Ishikawa (cell line): ENCODE measurements at regions not wholly inside any gene's neighbourhood (a gene's known extent, or its start where the extent isn't known, plus 50 kb on each side); places are given as distances from the start of the nearest gene placed in this dataset.

Source experiments
- CEBPB ChIP-seq: IDR thresholded peaks from 2 replicates; pipeline ENCODE4 v1.6.1; 2012
- CREB1 ChIP-seq: IDR thresholded peaks from 2 replicates; pipeline ENCODE4 v1.6.1; 2012; ENCODE audit warnings: low read depth
- EGR1 ChIP-seq: IDR thresholded peaks from 2 replicates; pipeline ENCODE4 v1.6.1; 2012
- EP300 ChIP-seq: IDR thresholded peaks from 2 replicates; pipeline ENCODE4 v1.6.1; 2012; ENCODE audit warnings: borderline replicate concordance
- FOXM1 ChIP-seq: IDR thresholded peaks from 2 replicates; pipeline ENCODE4 v1.6.1; 2012; ENCODE audit warnings: low read depth, borderline replicate concordance
- NFIC ChIP-seq: IDR thresholded peaks from 2 replicates; pipeline ENCODE4 v1.6.1; 2012
- RAD21 ChIP-seq: IDR thresholded peaks from 2 replicates; pipeline ENCODE4 v1.6.1; 2012; ENCODE audit warnings: low read depth
- TAF1 ChIP-seq: IDR thresholded peaks from 2 replicates; pipeline ENCODE4 v1.6.1; 2012; ENCODE audit warnings: low read depth, mild to moderate bottlenecking
- TCF12 ChIP-seq: IDR thresholded peaks from 2 replicates; pipeline ENCODE4 v1.6.1; 2012; ENCODE audit warnings: low read depth
- TEAD4 ChIP-seq: IDR thresholded peaks from 2 replicates; pipeline ENCODE4 v1.6.1; 2012
- YY1 ChIP-seq: IDR thresholded peaks from 2 replicates; pipeline ENCODE4 v1.6.1; 2012; ENCODE audit warnings: low read depth
- ZBTB7A ChIP-seq: IDR thresholded peaks from 2 replicates; pipeline ENCODE4 v1.6.1; 2012; ENCODE audit warnings: low read depth
- TF ChIP-seq, protein P1 (sequence below): IDR thresholded peaks from 2 replicates; pipeline ENCODE4 v1.6.1; 2012
- TF ChIP-seq, protein P2 (sequence below): IDR thresholded peaks from 2 replicates; pipeline ENCODE4 v1.6.1; 2012
- TF ChIP-seq, protein P3 (sequence below): IDR thresholded peaks from 2 replicates; pipeline ENCODE4 v1.6.1; 2012; ENCODE audit warnings: low read depth, mild to moderate bottlenecking

DNA sequence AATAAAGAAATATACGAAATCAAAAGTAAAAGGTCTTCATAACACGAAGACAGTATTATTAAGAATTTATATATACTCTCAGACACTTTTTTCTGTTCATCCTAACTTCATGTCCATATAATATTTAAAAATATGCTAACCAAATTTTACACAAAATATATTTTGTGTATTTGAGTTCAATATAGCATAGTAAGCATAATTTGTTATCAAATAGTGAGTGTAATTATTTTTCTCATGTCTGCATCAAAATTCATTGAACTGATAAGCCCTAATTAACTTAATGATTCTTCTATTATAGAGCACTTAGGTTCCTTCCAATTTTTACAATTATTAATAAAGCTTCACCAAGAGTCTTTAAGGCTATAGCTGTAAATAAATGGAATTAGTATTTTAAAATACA, 99.7 kb upstream of the SYT1 start:
- no peak for TF ChIP-seq YY1
- TF ChIP-seq, protein P1, sequence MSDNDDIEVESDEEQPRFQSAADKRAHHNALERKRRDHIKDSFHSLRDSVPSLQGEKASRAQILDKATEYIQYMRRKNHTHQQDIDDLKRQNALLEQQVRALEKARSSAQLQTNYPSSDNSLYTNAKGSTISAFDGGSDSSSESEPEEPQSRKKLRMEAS, result no peak
- TF ChIP-seq CREB1, result no peak
- TF ChIP-seq CEBPB, result no peak
- TF ChIP-seq, protein P2, sequence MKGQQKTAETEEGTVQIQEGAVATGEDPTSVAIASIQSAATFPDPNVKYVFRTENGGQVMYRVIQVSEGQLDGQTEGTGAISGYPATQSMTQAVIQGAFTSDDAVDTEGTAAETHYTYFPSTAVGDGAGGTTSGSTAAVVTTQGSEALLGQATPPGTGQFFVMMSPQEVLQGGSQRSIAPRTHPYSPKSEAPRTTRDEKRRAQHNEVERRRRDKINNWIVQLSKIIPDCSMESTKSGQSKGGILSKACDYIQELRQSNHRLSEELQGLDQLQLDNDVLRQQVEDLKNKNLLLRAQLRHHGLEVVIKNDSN, result no peak
- no peak for TF ChIP-seq TEAD4
- TF ChIP-seq NFIC, result no peak
- no peak for TF ChIP-seq ZBTB7A
- no peak for TF ChIP-seq TAF1
- no peak for TF ChIP-seq EP300
- no peak for TF ChIP-seq EGR1
- no peak for TF ChIP-seq TCF12
- TF ChIP-seq RAD21, result no peak
- TF ChIP-seq, protein P3, sequence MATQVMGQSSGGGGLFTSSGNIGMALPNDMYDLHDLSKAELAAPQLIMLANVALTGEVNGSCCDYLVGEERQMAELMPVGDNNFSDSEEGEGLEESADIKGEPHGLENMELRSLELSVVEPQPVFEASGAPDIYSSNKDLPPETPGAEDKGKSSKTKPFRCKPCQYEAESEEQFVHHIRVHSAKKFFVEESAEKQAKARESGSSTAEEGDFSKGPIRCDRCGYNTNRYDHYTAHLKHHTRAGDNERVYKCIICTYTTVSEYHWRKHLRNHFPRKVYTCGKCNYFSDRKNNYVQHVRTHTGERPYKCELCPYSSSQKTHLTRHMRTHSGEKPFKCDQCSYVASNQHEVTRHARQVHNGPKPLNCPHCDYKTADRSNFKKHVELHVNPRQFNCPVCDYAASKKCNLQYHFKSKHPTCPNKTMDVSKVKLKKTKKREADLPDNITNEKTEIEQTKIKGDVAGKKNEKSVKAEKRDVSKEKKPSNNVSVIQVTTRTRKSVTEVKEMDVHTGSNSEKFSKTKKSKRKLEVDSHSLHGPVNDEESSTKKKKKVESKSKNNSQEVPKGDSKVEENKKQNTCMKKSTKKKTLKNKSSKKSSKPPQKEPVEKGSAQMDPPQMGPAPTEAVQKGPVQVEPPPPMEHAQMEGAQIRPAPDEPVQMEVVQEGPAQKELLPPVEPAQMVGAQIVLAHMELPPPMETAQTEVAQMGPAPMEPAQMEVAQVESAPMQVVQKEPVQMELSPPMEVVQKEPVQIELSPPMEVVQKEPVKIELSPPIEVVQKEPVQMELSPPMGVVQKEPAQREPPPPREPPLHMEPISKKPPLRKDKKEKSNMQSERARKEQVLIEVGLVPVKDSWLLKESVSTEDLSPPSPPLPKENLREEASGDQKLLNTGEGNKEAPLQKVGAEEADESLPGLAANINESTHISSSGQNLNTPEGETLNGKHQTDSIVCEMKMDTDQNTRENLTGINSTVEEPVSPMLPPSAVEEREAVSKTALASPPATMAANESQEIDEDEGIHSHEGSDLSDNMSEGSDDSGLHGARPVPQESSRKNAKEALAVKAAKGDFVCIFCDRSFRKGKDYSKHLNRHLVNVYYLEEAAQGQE, result no peak
- TF ChIP-seq FOXM1, result no peak

DNA sequence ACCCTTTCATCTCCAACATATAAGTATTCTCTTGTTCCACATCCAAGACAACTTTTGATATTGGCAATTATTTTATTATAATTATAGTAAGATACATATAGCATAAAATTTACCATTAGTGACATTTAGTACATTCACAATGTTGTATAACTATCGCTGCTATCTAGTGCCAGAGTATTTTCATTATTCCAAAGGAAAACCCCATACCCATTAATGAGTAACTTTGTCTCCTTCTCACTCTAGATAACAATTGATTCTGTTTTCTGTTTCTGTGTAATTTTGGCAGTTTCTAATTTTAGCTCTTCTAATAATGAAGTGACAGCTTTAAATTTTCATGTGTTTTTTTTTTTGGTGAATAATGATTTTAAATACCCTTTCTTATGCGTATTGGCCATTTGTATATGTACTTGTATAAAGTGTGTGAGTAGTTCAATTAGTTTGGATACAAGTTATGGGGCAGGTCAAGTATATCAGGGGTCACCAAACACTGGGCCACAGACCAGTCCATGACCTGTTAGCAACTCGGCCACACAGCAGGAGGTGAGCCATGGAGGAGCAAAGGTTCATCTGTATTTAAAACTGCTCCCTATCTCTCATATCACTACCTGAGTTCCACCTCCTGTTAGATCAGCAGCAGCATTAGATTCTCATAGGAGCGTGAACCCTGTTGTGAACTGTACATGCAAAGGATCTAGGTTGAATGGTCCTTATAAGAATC, 97.2 kb upstream of the SYT1 start:
- no peak for TF ChIP-seq TEAD4
- TF ChIP-seq ZBTB7A, result no peak
- TF ChIP-seq TCF12, result no peak
- TF ChIP-seq YY1, result no peak
- TF ChIP-seq EP300, result no peak
- TF ChIP-seq, protein P3, result no peak
- no peak for TF ChIP-seq TAF1
- TF ChIP-seq EGR1, result no peak
- TF ChIP-seq, protein P1, result no peak
- TF ChIP-seq FOXM1, result no peak
- TF ChIP-seq RAD21, result no peak
- no peak for TF ChIP-seq NFIC
- TF ChIP-seq CEBPB, result no peak
- TF ChIP-seq, protein P2, result no peak
- TF ChIP-seq CREB1, result no peak

DNA sequence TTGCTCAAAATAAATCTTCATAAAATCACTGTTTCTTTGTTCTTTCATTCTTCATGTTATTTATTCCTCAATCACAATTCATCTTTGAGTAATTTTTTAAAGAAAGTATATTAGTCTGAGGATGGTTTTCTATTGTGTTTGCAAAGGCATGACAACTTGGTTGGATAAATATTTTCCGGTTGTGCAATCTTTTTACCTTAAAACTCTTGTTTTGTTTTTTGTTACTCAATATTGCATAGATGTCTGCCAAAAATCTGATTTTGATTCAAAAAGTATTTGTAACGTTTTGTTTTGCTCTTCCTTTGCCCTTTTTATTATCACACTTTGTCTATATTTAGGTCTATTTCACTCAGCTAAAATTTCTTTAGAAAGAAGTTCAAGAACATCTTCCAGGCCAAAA, 86.2 kb upstream of the SYT1 start:
- no peak for TF ChIP-seq CEBPB

DNA sequence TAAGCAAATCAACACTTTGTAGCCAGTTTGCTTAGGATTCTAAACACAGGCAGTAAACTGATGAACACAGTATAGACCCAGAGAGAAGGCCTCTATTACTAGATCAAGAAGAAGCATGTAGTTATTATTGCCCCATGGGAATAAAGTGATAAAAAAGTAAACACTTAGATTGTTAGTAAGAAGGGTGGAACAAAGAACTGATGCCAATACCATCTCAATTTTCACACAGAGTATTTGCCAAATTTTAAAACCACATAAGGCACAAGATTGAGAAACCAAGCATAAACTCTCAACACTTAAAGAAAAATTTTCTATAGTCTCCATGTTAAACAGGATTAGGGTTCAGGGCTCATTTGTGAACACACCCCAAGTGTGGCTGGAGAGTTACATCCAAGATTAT, 77.0 kb upstream of the SYT1 start:
- TF ChIP-seq, protein P1, result no peak
- TF ChIP-seq TCF12, result no peak
- no peak for TF ChIP-seq NFIC
- no peak for TF ChIP-seq TEAD4
- no peak for TF ChIP-seq CREB1
- no peak for TF ChIP-seq EP300
- no peak for TF ChIP-seq FOXM1
- TF ChIP-seq EGR1, result no peak
- TF ChIP-seq, protein P2, result no peak
- TF ChIP-seq, protein P3, result no peak
- TF ChIP-seq CEBPB, result no peak
- TF ChIP-seq RAD21, result no peak
- TF ChIP-seq YY1, result no peak
